Stimulated activated CD8-positive, alpha-beta memory T cell treated with anti-CD3 and anti-CD28 coated beads, Interleukin-15, amount 100 ng/mL, for 4 hours (primary cell): ENCODE measurements at regions not wholly inside any gene's neighbourhood (a gene's known extent, or its start where the extent isn't known, plus 50 kb on each side); places are given as distances from the start of the nearest gene placed in this dataset.

ENCODE experiments used
- DNase-seq, 2 donors: peaks; one replicate each; pipeline ENCODE4 v3.0.0-alpha.2; 2020; ENCODE audit warnings: low read depth in 2 of 2

GRCh38 chr6:102415891-102416290 is 1022.4 kb downstream of the GRIK2 start:
- no peak for DNase-seq

GRCh38 chr6:102411796-102412195 is 1018.3 kb downstream of the GRIK2 start:
- DNase-seq: no peak

- DNase-seq: no peak
Observed at GRCh38 chr6:102407886-102408741, 1014.6 kb downstream of the GRIK2 start.

GRCh38 chr6:102405860-102406259 is 1012.4 kb downstream of the GRIK2 start:
- DNase-seq: no peak

GRCh38 chr6:102402635-102403329 is 1009.3 kb downstream of the GRIK2 start:
- no peak for DNase-seq

GRCh38 chr6:102398788-102399390 is 1005.4 kb downstream of the GRIK2 start:
- DNase-seq: no peak

GRCh38 chr6:102390541-102390940 is 997.0 kb downstream of the GRIK2 start:
- DNase-seq: no peak

- no peak for DNase-seq
Observed at GRCh38 chr6:102389994-102390393, 996.5 kb downstream of the GRIK2 start.

GRCh38 chr6:102387326-102388033 is 994.0 kb downstream of the GRIK2 start:
- DNase-seq: no peak

- DNase-seq: no peak
Observed at GRCh38 chr6:102381203-102381602, 987.7 kb downstream of the GRIK2 start.

- no peak for DNase-seq
Observed at GRCh38 chr6:102356170-102356569, 962.7 kb downstream of the GRIK2 start.

- DNase-seq: no peak
Observed at GRCh38 chr6:102355578-102355977, 962.1 kb downstream of the GRIK2 start.

GRCh38 chr6:102352552-102352951 is 959.0 kb downstream of the GRIK2 start:
- no peak for DNase-seq

- DNase-seq: no peak
Observed at GRCh38 chr6:102344769-102345168, 951.3 kb downstream of the GRIK2 start.

GRCh38 chr6:102340311-102340710 is 946.8 kb downstream of the GRIK2 start:
- DNase-seq: no peak

- no peak for DNase-seq
Observed at GRCh38 chr6:102333736-102334135, 940.2 kb downstream of the GRIK2 start.

GRCh38 chr6:102327697-102328225 is 934.3 kb downstream of the GRIK2 start:
- DNase-seq: no peak

- no peak for DNase-seq
Observed at GRCh38 chr6:102313699-102314098, 920.2 kb downstream of the GRIK2 start.

GRCh38 chr6:102309700-102310099 is 916.2 kb downstream of the GRIK2 start:
- DNase-seq: no peak

GRCh38 chr6:102300350-102300749 is 906.8 kb downstream of the GRIK2 start:
- DNase-seq: no peak

GRCh38 chr6:102298051-102298450 is 904.5 kb downstream of the GRIK2 start:
- DNase-seq: no peak
